ENCODE measurements at regions not wholly inside any gene's neighbourhood (a gene's known extent, or its start where the extent isn't known, plus 50 kb on each side); places are given as distances from the start of the nearest gene placed in this dataset.

- TF ChIP-seq EZH2 (IDR thresholded peaks at IDR 0.05; ENCODE audit: borderline replicate concordance, low read depth, low read length, severe bottlenecking) (no peak), CTCF (IDR thresholded peaks at IDR 0.05; ENCODE audit: extremely low read depth in 1 of 2, insufficient read depth in 1 of 2, low read depth in 1 of 2, low read length in 2 of 2) (no peak), MAX (IDR thresholded peaks at IDR 0.05; ENCODE audit: insufficient read depth, insufficient read length) (no peak), POLR2A (IDR thresholded peaks at IDR 0.05; ENCODE audit: low read depth, low read length) (no peak), POLR2AphosphoS5 (IDR thresholded peaks at IDR 0.05; ENCODE audit: insufficient read depth, low read depth, low read length) (no peak), MYC (IDR thresholded peaks at IDR 0.05; ENCODE audit: low read depth, low read length) (no peak), GATA2 (IDR thresholded peaks at IDR 0.05; ENCODE audit: insufficient read depth, insufficient read length, low read depth, low read length) (no peak)
These were observed 70.2 kb upstream of the EPB41L1 start for GRCh38 chr20:36084356-36084755.

Measured in endothelial cell of umbilical vein (primary cell).